HEK293 (cell line): ENCODE measurements at regions not wholly inside any gene's neighbourhood (a gene's known extent, or its start where the extent isn't known, plus 50 kb on each side); places are given as distances from the start of the nearest gene placed in this dataset.

Experiments used
- CTCF ChIA-PET: fragments of 350-600 bp; formaldehyde crosslinking; extraction: SDS; loops from one replicate; lab custom pipeline; 2021; ENCODE audit warnings: antibody characterized with exemption; lab: Yijun Ruan, JAX
- POLR2A ChIA-PET: fragments of 300-600 bp; formaldehyde crosslinking; extraction: SDS; loops from one replicate; lab custom pipeline; 2020; ENCODE audit warnings: antibody characterized with exemption, inconsistent platforms; lab: Yijun Ruan, JAX
- H3K27ac ChIP-seq: fragments of 200-500 bp; sonication (Bioruptor generic); 2 replicates; pipeline ENCODE4 v1.5.1; 2014; ENCODE audit warnings: low read depth, low read length, control low read depth, inconsistent platforms; ENCODE audit errors: extremely low read depth
- H3K36me3 ChIP-seq, 2 experiments: fragments of 200-500 bp in 1 of 2; sonication (Bioruptor generic) in 1 of 2; 1 replicate in 1 of 2; 2 replicates in 1 of 2; pipeline ENCODE4 v1.5.1; 2014 to 2017; ENCODE audit warnings: inconsistent platforms in 2 of 2, low read length in 2 of 2; ENCODE audit not compliant: control insufficient read depth in 2 of 2, insufficient read depth in 1 of 2
- H3K4me1 ChIP-seq: fragments of 200-500 bp; sonication (Bioruptor generic); 2 replicates; pipeline ENCODE4 v1.5.1; 2014; ENCODE audit warnings: mild to moderate bottlenecking, low read length, inconsistent platforms; ENCODE audit not compliant: control insufficient read depth, insufficient read depth
- H3K4me3 ChIP-seq: 2 replicates; pipeline ENCODE4 v1.5.1; 2011; ENCODE audit warnings: low read depth, mild to moderate bottlenecking, control low read depth, low read length, moderate library complexity
- H3K9me3 ChIP-seq: fragments of 200-500 bp; sonication (Bioruptor generic); 2 replicates; pipeline ENCODE4 v1.5.1; 2014; ENCODE audit warnings: low read depth, low read length, inconsistent platforms; ENCODE audit not compliant: control insufficient read depth, insufficient read depth
- AEBP2 ChIP-seq: fragments of 450-650 bp; formaldehyde crosslinking; IDR thresholded peaks from 2 replicates; pipeline ENCODE4 v1.5.1; 2016; ENCODE audit warnings: missing biosample characterization, missing genetic modification characterization, borderline replicate concordance
- GLI4 ChIP-seq: fragments of 450-650 bp; formaldehyde crosslinking; IDR thresholded peaks from 2 replicates; pipeline ENCODE4 v1.5.1; 2016; ENCODE audit warnings: missing biosample characterization, missing genetic modification characterization
- KLF1 ChIP-seq: fragments of 450-650 bp; formaldehyde crosslinking; IDR thresholded peaks from 2 replicates; pipeline ENCODE4 v1.5.1; 2016; ENCODE audit warnings: missing biosample characterization, missing genetic modification characterization
- OSR2 ChIP-seq: fragments of 450-650 bp; formaldehyde crosslinking; IDR thresholded peaks from 2 replicates; pipeline ENCODE4 v1.5.1; 2016; ENCODE audit warnings: missing biosample characterization, missing genetic modification characterization
- ZBTB7A ChIP-seq: fragments of 450-650 bp; formaldehyde crosslinking; IDR thresholded peaks from 2 replicates; pipeline ENCODE4 v1.5.1; 2016; ENCODE audit warnings: low read depth, missing biosample characterization, missing genetic modification characterization
- ZBTB8A ChIP-seq: fragments of 450-650 bp; formaldehyde crosslinking; IDR thresholded peaks from 2 replicates; pipeline ENCODE4 v1.5.1; 2016; ENCODE audit warnings: missing biosample characterization, missing genetic modification characterization
- ZNF10 ChIP-seq: fragments of 450-650 bp; formaldehyde crosslinking; IDR thresholded peaks from 2 replicates; pipeline ENCODE4 v1.5.1; 2017; ENCODE audit warnings: missing biosample characterization, missing genetic modification characterization
- ZNF19 ChIP-seq: fragments of 450-650 bp; formaldehyde crosslinking; IDR thresholded peaks from 2 replicates; pipeline ENCODE4; 2016; ENCODE audit warnings: missing biosample characterization, missing genetic modification characterization, low read depth
- ZNF211 ChIP-seq: fragments of 450-650 bp; formaldehyde crosslinking; IDR thresholded peaks from 2 replicates; pipeline ENCODE4 v1.5.1; 2016; ENCODE audit warnings: low read depth, missing biosample characterization, missing genetic modification characterization
- ZNF398 ChIP-seq: fragments of 450-650 bp; formaldehyde crosslinking; IDR thresholded peaks from 2 replicates; pipeline ENCODE4 v1.5.1; 2017; ENCODE audit warnings: missing biosample characterization, missing genetic modification characterization
- ZNF501 ChIP-seq: fragments of 450-650 bp; formaldehyde crosslinking; IDR thresholded peaks from 2 replicates; pipeline ENCODE4 v1.5.1; 2016; ENCODE audit warnings: missing biosample characterization, missing genetic modification characterization
- ZNF514 ChIP-seq: fragments of 450-650 bp; formaldehyde crosslinking; IDR thresholded peaks from 2 replicates; pipeline ENCODE4 v1.5.1; 2016; ENCODE audit warnings: missing biosample characterization, missing genetic modification characterization
- ZNF544 ChIP-seq: fragments of 450-650 bp; formaldehyde crosslinking; IDR thresholded peaks from 2 replicates; pipeline ENCODE4 v1.5.0; 2017; ENCODE audit warnings: missing biosample characterization, missing genetic modification characterization
- ZNF792 ChIP-seq: fragments of 450-650 bp; formaldehyde crosslinking; IDR thresholded peaks from 2 replicates; pipeline ENCODE4 v1.5.1; 2016; ENCODE audit warnings: missing biosample characterization, missing genetic modification characterization
- TF ChIP-seq, protein P1 (sequence below): fragments of 450-650 bp; formaldehyde crosslinking; IDR thresholded peaks from 2 replicates; pipeline ENCODE4 v1.5.1; 2016; ENCODE audit warnings: missing biosample characterization, missing genetic modification characterization, low read depth
- TF ChIP-seq, protein P2 (sequence below): fragments of 450-650 bp; IDR thresholded peaks from 2 replicates; pipeline ENCODE4 v1.5.1; 2018; ENCODE audit warnings: missing biosample characterization, mild to moderate bottlenecking, missing genetic modification characterization
- TF ChIP-seq, protein P3 (sequence below): fragments of 450-650 bp; formaldehyde crosslinking; IDR thresholded peaks from 2 replicates; pipeline ENCODE4 v1.5.1; 2016; ENCODE audit warnings: missing biosample characterization, missing genetic modification characterization
- TF ChIP-seq, protein P4 (sequence below): fragments of 450-650 bp; formaldehyde crosslinking; IDR thresholded peaks from 2 replicates; pipeline ENCODE4 v1.5.1; 2016; ENCODE audit warnings: missing biosample characterization, missing genetic modification characterization
- TF ChIP-seq, protein P5 (sequence below): fragments of 450-650 bp; formaldehyde crosslinking; IDR thresholded peaks from 2 replicates; pipeline ENCODE4 v1.5.1; 2017; ENCODE audit warnings: missing biosample characterization, missing genetic modification characterization

GRCh38 chr5:167923396-167923795, 368.0 kb upstream of the WWC1 start (continued):
- TF ChIP-seq ZNF792 (tag by site-specific recombination): no peak
- TF ChIP-seq AEBP2: no peak

- ChIA-PET CTCF (no interaction called here), POLR2A (no interaction called here)
- Histone ChIP-seq H3K4me3 (no peak overlapping the region), H3K9me3 (no peaks in the 10 kb centered on the region), H3K27ac (no peak overlapping the region), H3K4me1 (no peaks in the 10 kb centered on the region), H3K36me3 (no peaks in the 10 kb centered on the region)
- TF ChIP-seq ZBTB7A (tag by site-specific recombination) (no peak), OSR2 (tag by site-specific recombination) (no peak), GLI4 (no peak), ZNF544 (tag by site-specific recombination) (no peak), ZBTB8A (no peak), ZNF10 (tag by site-specific recombination) (no peak), ZNF19 (tag by site-specific recombination) (no peak), KLF1 (tag by site-specific recombination) (no peak), ZNF514 (no peak), ZNF501 (no peak), ZNF398 (no peak), ZNF211 (no peak)
- TF ChIP-seq, protein P1, sequence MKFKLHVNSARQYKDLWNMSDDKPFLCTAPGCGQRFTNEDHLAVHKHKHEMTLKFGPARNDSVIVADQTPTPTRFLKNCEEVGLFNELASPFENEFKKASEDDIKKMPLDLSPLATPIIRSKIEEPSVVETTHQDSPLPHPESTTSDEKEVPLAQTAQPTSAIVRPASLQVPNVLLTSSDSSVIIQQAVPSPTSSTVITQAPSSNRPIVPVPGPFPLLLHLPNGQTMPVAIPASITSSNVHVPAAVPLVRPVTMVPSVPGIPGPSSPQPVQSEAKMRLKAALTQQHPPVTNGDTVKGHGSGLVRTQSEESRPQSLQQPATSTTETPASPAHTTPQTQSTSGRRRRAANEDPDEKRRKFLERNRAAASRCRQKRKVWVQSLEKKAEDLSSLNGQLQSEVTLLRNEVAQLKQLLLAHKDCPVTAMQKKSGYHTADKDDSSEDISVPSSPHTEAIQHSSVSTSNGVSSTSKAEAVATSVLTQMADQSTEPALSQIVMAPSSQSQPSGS: no peak
- TF ChIP-seq, protein P2, sequence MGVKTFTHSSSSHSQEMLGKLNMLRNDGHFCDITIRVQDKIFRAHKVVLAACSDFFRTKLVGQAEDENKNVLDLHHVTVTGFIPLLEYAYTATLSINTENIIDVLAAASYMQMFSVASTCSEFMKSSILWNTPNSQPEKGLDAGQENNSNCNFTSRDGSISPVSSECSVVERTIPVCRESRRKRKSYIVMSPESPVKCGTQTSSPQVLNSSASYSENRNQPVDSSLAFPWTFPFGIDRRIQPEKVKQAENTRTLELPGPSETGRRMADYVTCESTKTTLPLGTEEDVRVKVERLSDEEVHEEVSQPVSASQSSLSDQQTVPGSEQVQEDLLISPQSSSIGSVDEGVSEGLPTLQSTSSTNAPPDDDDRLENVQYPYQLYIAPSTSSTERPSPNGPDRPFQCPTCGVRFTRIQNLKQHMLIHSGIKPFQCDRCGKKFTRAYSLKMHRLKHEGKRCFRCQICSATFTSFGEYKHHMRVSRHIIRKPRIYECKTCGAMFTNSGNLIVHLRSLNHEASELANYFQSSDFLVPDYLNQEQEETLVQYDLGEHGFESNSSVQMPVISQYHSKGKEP: no peak
- TF ChIP-seq, protein P3, sequence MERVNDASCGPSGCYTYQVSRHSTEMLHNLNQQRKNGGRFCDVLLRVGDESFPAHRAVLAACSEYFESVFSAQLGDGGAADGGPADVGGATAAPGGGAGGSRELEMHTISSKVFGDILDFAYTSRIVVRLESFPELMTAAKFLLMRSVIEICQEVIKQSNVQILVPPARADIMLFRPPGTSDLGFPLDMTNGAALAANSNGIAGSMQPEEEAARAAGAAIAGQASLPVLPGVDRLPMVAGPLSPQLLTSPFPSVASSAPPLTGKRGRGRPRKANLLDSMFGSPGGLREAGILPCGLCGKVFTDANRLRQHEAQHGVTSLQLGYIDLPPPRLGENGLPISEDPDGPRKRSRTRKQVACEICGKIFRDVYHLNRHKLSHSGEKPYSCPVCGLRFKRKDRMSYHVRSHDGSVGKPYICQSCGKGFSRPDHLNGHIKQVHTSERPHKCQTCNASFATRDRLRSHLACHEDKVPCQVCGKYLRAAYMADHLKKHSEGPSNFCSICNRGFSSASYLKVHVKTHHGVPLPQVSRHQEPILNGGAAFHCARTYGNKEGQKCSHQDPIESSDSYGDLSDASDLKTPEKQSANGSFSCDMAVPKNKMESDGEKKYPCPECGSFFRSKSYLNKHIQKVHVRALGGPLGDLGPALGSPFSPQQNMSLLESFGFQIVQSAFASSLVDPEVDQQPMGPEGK (tag by site-specific recombination): no peak
- TF ChIP-seq, protein P4, sequence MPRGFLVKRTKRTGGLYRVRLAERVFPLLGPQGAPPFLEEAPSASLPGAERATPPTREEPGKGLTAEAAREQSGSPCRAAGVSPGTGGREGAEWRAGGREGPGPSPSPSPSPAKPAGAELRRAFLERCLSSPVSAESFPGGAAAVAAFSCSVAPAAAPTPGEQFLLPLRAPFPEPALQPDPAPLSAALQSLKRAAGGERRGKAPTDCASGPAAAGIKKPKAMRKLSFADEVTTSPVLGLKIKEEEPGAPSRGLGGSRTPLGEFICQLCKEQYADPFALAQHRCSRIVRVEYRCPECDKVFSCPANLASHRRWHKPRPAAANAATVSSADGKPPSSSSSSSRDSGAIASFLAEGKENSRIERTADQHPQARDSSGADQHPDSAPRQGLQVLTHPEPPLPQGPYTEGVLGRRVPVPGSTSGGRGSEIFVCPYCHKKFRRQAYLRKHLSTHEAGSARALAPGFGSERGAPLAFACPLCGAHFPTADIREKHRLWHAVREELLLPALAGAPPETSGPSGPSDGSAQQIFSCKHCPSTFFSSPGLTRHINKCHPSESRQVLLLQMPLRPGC (tag by site-specific recombination): no peak
- TF ChIP-seq, protein P5, sequence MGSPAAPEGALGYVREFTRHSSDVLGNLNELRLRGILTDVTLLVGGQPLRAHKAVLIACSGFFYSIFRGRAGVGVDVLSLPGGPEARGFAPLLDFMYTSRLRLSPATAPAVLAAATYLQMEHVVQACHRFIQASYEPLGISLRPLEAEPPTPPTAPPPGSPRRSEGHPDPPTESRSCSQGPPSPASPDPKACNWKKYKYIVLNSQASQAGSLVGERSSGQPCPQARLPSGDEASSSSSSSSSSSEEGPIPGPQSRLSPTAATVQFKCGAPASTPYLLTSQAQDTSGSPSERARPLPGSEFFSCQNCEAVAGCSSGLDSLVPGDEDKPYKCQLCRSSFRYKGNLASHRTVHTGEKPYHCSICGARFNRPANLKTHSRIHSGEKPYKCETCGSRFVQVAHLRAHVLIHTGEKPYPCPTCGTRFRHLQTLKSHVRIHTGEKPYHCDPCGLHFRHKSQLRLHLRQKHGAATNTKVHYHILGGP (tag by site-specific recombination): no peak
Observed at GRCh38 chr5:167929841-167930240, 361.6 kb upstream of the WWC1 start.
